ENCODE measurements at regions not wholly inside any gene's neighbourhood (a gene's known extent, or its start where the extent isn't known, plus 50 kb on each side); places are given as distances from the start of the nearest gene placed in this dataset.

DNA sequence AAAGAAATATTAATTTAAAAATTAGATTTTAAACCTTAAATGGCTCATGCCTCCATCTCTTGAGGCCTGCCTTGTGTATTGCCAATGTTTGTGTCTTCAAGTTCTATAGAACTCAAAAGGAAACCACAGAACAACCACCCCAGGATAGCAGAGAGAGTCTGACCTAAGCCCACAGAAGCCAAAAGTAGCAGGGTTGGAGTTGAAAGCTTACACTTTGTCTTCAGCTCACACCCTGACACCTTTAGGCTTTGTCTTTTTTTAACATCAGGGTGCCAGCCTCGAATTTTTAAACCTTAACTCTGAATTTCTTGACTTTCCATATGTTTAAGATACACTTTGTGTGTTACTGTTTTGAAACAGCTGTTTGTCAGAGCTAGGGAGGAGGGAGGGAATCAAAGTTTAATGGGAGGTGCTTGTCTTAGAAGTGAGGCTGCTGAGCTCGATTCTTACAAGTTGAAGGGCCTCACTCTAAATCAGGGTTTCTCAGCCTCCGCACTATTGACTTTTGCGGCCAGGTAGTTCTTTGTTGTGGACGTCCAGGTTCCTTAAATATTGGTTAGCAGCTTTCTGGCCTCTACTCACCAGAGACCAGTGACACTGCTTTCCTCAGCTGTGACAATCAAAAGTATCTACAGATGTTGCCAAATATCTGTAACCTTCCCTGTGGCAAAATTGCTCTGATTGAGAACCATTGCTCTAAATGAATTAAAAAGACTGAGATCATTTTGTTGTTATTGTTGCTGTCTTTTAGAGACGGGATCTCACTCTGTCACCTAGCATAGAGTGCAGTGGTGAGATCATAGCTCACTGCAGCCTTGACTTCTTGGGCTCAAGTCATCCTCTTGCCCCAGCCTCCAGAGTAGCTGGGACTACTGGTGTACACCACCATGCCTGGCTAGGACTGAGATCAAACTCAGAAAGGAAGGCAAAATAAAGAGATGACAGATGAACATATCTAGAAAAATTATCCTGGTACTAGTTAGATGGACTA lies 139.2 kb upstream of the EOMES start:
- no peaks in the 10 kb centered on the region for H3K4me1 ChIP-seq (replicated peaks in 1 of 2; ENCODE audit: control insufficient read depth in 2 of 2, insufficient read depth in 2 of 2, low read length in 2 of 2)
- no peak overlapping the region for H3K4me3 ChIP-seq
- WGBS (ENCODE audit: insufficient coverage, low coverage, missing lambda C conversion rate): under 1% methylated on average over 6 of the region's 6 CpGs
- H3K9me1 ChIP-seq (ENCODE audit: control insufficient read depth, insufficient read depth, low read length): no peaks in the 10 kb centered on the region
- intact Hi-C loops (cut with micrococcal nuclease) (no loop called here), in situ Hi-C loops (cut with MboI) (no loop called here)
- no peak overlapping the region for H3K4me2 ChIP-seq (ENCODE audit: insufficient read depth, low read length)
- no peak for TF ChIP-seq NR0B1 (IDR thresholded peaks at IDR 0.05; ENCODE audit: partially characterized antibody)
- no peak for TF ChIP-seq BCOR (IDR thresholded peaks at IDR 0.05)
- TF ChIP-seq FOXO4 (CRISPR knock-in tag; IDR thresholded peaks at IDR 0.05): no peak
- TF ChIP-seq HDAC1 (IDR thresholded peaks at IDR 0.05): no peak
- no peak for TF ChIP-seq TBP (optimal IDR thresholded peaks at IDR 0.05; ENCODE audit: low read depth, low read length)
- TF ChIP-seq ZNF830 (CRISPR knock-in tag; IDR thresholded peaks at IDR 0.05): no peak
- no peak for TF ChIP-seq ZNF174 (CRISPR knock-in tag; IDR thresholded peaks at IDR 0.05)
- no peak for TF ChIP-seq TEAD1 (CRISPR knock-in tag; IDR thresholded peaks at IDR 0.05)
- TF ChIP-seq, protein P1, sequence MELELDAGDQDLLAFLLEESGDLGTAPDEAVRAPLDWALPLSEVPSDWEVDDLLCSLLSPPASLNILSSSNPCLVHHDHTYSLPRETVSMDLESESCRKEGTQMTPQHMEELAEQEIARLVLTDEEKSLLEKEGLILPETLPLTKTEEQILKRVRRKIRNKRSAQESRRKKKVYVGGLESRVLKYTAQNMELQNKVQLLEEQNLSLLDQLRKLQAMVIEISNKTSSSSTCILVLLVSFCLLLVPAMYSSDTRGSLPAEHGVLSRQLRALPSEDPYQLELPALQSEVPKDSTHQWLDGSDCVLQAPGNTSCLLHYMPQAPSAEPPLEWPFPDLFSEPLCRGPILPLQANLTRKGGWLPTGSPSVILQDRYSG (tag; conservative IDR thresholded peaks at IDR 0.05; ENCODE audit: low read depth): no peak
- TF ChIP-seq CREB1 (IDR thresholded peaks at IDR 0.05): no peak
- TF ChIP-seq CREB1 (CRISPR knock-in tag; IDR thresholded peaks at IDR 0.05): no peak
- TF ChIP-seq ZNF324 (CRISPR knock-in tag; IDR thresholded peaks at IDR 0.05): no peak
- no peak for TF ChIP-seq SMAD2 (IDR thresholded peaks at IDR 0.05; ENCODE audit: low read depth, low read length)
- no peak for TF ChIP-seq PHF20 (IDR thresholded peaks at IDR 0.05; ENCODE audit: partially characterized antibody)
- no peak for TF ChIP-seq ZSCAN32 (CRISPR knock-in tag; IDR thresholded peaks at IDR 0.05)
- H3K79me2 ChIP-seq (ENCODE audit: control insufficient read depth, insufficient read depth, low read length): no peaks in the 10 kb centered on the region
- FAIRE-seq (no peak), DNase-seq (ENCODE audit: extremely low read depth in 1 of 4, low spot score in 3 of 4) (no peak), ATAC-seq (no peak)
- POLR2A ChIA-PET: interaction anchor here (0.6 kb wide), 1 partner anchor 12 kb away, joined by 3 read pairs; no protein-coding TSS in a partner anchor
- H3K9ac ChIP-seq (ENCODE audit: insufficient read depth in 1 of 2, low read depth in 2 of 2, low read length in 2 of 2): no peak overlapping the region
- CTCF ChIA-PET (ENCODE audit: low intra/inter-chr PET ratio): no interaction called here
- H3K27me3 ChIP-seq (ENCODE audit: control insufficient read depth in 2 of 2, insufficient read depth in 2 of 2, low read length in 2 of 2): no peaks in the 10 kb centered on the region
- BruUV-seq (replicated peaks): no TSS peak
- H3K27ac ChIP-seq (ENCODE audit: extremely low read depth, low read depth, low read length): no peak overlapping the region
- H2AFZ ChIP-seq (ENCODE audit: low read depth, low read length): no peak overlapping the region
- H3K9me3 ChIP-seq (replicated peaks; ENCODE audit: control insufficient read depth, insufficient read depth, low read depth, low read length): peaks cover 2% of the 10 kb centered on the region; the same call in 1 of the 2 replicates
- no peaks in the 10 kb centered on the region for H3K36me3 ChIP-seq (ENCODE audit: control insufficient read depth, insufficient read depth, low read length)
- no peaks in the 10 kb centered on the region for H4K20me1 ChIP-seq (replicated peaks; ENCODE audit: control insufficient read depth, insufficient read depth, low read length)

All from K562 (cell line).